ENCODE measurements at regions not wholly inside any gene's neighbourhood (a gene's known extent, or its start where the extent isn't known, plus 50 kb on each side); places are given as distances from the start of the nearest gene placed in this dataset.

DNA sequence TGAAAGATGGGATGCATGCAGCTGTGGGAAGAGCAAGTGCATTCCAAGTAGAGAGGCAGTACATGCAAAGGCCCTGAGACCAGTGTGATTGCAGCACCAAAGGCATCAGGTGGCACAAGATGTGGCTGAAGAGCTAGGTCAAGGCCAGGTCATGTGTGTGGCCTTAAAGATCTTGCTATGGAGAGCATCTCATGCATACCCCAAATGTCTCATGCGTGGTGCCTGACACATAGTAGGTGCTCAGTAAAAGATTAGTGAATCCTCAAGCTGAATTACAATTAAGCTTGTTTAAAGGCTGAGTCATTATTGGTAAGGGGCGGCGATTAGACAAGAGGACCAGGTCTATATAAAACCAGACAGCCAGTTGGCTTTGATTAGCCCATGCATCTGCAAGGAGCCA lies 336.6 kb downstream of the FGFR2 start:
- no peak for DNase-seq (ENCODE audit: low read depth)
- H3K4me3 ChIP-seq (ENCODE audit: low read length), result no peak overlapping the region
- TF ChIP-seq, protein P1, sequence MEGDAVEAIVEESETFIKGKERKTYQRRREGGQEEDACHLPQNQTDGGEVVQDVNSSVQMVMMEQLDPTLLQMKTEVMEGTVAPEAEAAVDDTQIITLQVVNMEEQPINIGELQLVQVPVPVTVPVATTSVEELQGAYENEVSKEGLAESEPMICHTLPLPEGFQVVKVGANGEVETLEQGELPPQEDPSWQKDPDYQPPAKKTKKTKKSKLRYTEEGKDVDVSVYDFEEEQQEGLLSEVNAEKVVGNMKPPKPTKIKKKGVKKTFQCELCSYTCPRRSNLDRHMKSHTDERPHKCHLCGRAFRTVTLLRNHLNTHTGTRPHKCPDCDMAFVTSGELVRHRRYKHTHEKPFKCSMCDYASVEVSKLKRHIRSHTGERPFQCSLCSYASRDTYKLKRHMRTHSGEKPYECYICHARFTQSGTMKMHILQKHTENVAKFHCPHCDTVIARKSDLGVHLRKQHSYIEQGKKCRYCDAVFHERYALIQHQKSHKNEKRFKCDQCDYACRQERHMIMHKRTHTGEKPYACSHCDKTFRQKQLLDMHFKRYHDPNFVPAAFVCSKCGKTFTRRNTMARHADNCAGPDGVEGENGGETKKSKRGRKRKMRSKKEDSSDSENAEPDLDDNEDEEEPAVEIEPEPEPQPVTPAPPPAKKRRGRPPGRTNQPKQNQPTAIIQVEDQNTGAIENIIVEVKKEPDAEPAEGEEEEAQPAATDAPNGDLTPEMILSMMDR (conservative IDR thresholded peaks at IDR 0.05; ENCODE audit: low read length), result no peak

DNA sequence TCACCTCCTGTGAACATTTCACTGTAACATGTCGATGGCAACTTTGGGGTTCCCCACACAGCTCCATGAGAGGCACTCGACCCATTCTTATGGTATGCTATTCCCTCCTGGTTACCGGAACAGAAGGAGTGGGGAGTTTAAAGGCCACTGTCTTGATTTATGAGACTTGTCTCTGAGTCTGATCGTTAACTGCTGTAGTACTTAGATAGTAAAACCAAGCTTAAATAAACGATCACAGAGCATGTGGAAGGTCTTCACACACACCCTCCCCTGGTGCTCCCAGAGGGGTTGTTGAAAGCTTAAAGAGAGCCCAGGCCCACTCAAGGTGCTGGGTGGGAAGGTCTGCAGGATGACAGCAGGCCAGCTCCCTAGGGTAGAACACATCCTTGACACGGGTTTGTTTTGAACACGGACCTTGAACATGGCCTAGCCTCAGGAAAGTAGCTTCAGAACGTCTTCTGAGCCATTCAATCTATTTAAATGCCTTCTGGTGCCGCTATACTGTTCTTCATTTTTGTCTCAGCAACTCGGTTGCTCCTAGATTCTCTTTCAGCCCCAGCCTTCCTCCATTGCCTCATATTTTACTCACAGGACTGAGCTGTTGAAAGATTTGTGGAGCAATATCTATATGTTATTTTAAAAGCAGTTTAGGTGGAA lies 335.3 kb downstream of the FGFR2 start:
- TF ChIP-seq, protein P1 (conservative IDR thresholded peaks at IDR 0.05; ENCODE audit: low read length), result no peak
- no peak overlapping the region for H3K4me3 ChIP-seq (ENCODE audit: low read length)
- no peak for DNase-seq (ENCODE audit: low read depth)

GRCh38 chr10:121263431-121263783 lies 334.8 kb downstream of the FGFR2 start:
- DNase-seq (ENCODE audit: low read depth), result no peak
- TF ChIP-seq, protein P1 (conservative IDR thresholded peaks at IDR 0.05; ENCODE audit: low read length), result no peak

GRCh38 chr10:121265360-121266123 lies 332.7 kb downstream of the FGFR2 start:
- DNase-seq (ENCODE audit: low read depth), result no peak
- TF ChIP-seq, protein P1 (conservative IDR thresholded peaks at IDR 0.05; ENCODE audit: low read length), result no peak
- no peak overlapping the region for H3K4me3 ChIP-seq (ENCODE audit: low read length)

More at GRCh38 chr10:121263431-121263783, 334.8 kb downstream of the FGFR2 start:
- no peak overlapping the region for H3K4me3 ChIP-seq (ENCODE audit: low read length)

DNA sequence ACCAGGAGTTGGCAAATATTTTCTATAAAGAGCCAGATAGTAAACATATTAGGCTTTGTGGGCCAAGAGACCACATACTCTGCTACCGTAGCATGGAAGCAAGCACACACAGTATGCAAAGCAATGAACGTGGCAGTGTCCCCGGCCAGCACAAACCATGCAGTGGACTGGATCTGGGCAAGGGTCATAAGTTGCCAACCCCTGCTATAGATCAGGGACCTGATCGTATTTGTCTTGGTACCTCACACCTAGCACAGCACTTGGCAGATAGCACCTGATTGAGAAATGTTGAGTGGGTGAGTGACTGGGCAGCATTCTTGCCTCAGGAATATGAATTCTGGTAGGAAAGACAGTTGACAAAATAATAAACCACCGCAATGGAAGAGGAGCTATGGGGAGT lies 331.9 kb downstream of the FGFR2 start:
- no peak overlapping the region for H3K4me3 ChIP-seq (ENCODE audit: low read length)
- TF ChIP-seq, protein P1 (conservative IDR thresholded peaks at IDR 0.05; ENCODE audit: low read length), result no peak
- no peak for DNase-seq (ENCODE audit: low read depth)

GRCh38 chr10:121267236-121268003 lies 330.8 kb downstream of the FGFR2 start:
- H3K4me3 ChIP-seq (ENCODE audit: low read length), result no peak overlapping the region
- TF ChIP-seq, protein P1 (conservative IDR thresholded peaks at IDR 0.05; ENCODE audit: low read length), result no peak
- no peak for DNase-seq (ENCODE audit: low read depth)

Data from AG10803 (cell line).